Stimulated activated CD8-positive, alpha-beta memory T cell treated with anti-CD3 and anti-CD28 coated beads, Interleukin-12 subunit alpha, Interleukin-12 subunit beta, amount 100 ng/mL, for 1 hour (primary cell): ENCODE measurements at regions not wholly inside any gene's neighbourhood (a gene's known extent, or its start where the extent isn't known, plus 50 kb on each side); places are given as distances from the start of the nearest gene placed in this dataset.

Source experiments
- DNase-seq: peaks from one replicate; pipeline ENCODE4 v3.0.0-alpha.2; 2020; ENCODE audit warnings: low read depth

DNA sequence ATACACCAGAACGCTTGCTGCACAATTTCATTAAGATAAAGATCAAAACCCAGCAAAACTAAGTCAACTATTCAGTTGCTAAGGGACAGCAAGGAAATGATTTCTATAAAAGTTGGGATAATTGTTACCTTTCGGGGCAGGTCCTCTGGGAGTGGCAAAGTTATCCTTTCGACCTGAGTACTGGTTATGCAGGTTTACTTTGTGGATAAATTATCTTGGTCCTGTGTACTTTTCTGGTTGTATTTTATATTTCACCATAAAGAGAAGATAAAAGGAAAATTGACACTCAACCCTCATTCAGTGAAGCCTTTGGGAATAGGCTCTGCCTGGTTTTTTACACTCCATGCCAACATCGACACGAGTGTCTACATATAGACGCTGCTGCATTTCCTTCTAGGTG, 146.5 kb downstream of the SYK start:
- no peak for DNase-seq

DNA sequence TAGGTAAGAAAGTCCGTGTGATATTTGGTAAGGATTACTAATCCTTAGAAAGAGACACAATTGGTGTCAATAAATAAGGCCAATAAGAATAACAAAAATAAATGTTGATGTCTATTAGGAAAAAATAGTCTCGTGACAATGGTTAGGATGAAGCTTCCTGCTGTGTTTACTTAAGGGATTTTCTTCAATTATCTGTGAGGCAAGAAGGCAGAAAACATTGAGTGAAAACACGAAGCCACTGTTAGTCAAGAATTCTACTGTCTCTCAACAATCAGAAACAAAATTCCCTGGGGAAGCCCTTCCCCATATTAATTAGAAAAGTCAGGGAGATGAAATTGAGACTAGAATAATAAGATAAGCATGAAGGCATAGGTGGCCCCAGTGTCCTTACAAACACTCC, 149.0 kb downstream of the SYK start:
- no peak for DNase-seq

DNA sequence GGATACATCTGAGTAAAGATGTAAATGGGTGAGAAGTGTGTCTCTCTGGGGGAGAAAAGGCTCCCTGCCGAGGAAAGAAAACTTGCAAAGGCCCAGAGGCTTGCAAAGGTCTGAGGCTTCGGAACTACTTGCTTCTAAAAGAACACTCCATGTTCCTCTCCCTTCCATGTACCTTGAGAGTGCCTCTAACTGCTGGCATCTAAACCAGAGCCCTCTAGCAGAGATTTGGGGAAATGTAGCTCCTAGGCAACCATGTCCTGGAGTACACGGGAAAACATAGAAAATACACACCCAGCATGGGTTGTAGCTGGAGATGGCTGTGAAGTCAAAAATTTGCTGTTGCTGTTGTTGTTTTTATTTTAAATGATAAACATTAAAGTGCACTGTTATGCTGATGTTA, 151.6 kb downstream of the SYK start:
- DNase-seq = no peak

DNA sequence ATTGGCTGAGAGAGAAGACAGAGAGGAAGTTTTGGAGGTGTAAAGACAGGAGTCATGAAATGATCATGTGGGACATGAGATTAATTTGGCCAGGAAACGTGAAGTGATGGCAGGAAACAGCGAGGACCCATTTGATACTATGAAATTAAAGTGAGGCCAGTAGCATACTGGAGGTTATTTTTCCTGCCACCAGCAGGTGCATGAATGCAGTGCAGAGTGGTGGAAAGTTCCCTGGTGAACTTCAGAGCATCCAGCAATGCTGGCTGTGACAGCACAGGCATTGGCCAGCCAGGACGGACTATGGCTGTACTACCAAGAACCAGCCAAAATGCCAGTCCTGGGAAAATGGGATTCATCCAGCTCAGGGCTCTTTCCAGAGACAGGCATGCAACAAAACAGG, 152.2 kb downstream of the SYK start:
- DNase-seq = no peak

DNA sequence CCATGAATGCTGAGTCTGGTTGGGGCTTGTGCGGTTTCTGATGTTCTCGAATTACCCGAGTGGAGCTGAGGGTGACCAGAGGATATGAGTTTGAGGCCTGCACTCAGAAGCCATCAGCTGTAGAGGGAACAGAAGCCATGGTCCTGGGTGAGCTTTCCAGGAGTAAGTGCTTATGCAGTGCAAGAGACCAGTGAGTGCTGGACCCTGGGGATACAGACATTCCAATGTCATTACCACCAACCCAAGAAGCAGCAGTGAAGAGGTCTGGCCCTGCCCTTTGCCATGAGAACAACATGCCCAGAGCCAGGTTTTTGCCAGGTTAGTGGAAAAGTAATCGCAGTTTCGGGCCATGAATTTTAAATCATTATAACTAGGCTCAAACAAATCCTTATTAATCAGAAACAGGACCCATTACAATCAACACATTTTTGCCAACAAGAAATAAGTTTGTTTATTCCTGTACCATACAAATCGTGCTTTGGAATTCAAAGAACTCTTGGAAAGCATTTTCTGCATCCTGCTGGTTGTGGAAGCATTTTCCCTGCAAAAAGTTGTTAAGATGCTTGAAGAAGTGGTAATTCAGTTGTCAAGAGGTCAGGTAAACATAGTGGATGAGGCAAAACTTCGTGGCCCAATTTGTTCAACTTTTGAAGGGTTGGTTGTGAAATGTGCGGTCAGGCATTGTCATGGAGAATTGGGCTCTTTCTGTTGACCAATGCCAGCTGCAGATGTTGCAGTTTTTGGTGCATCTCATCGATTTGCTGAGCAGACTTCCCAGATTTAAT, 154.6 kb downstream of the SYK start:
- DNase-seq = no peak

DNA sequence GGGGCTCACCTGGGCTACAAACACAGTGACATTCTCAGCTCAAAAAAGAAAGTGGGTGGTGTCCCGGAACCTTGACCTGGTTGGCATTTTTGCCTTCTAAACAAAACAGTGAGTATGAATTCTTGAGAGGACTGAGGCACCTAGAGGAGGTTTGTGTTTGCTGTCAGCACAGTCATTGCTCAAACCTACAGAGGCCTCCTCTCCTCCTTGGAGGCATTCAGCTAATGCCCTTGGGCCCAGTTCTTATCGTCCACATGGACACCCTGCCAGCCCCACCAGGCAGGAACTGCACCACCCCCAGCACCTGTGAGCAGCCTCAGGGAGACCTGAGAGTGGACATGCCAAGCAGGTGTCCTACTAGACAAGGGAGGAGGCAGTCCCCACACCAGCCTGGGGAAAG, 156.7 kb downstream of the SYK start:
- no peak for DNase-seq

DNA sequence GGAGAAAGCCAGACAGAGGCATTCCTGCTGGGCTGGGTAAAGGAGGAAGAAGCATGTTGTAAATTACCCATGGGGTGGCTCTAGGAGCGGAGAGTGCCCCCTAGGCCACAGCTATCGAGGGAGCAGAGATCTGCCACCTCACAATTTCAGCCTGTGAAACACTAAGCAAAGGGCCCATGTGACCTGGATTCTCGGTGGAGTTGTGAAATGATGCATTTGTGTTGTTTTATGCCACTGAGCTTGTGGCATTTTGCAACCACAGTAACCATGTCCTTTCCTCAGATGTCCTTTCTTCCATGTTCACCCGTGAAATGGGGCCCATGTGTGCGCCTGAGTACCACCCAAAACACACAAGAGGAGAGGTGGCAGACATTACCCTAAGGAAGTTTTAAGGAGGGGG, 159.3 kb downstream of the SYK start:
- DNase-seq = no peak

DNA sequence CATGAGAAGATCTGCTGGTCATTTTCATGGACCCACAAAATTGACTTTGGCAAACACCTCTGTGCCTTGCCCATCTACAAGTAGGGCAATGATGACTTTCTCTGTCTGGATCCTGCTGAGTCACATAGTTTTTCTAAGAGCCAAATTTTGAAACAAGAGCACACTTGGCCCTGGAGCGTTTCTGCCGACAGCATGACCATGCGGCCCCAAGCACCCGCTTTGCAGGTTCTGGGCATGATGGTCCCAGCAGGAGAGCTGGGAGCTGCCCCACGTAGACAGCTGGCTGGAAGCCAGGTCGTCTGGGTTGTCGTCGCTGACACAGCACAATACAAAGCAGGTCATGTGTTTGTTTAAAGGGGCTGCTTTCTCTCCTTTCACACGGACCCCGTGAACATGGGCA, 159.8 kb downstream of the SYK start:
- DNase-seq = no peak

DNA sequence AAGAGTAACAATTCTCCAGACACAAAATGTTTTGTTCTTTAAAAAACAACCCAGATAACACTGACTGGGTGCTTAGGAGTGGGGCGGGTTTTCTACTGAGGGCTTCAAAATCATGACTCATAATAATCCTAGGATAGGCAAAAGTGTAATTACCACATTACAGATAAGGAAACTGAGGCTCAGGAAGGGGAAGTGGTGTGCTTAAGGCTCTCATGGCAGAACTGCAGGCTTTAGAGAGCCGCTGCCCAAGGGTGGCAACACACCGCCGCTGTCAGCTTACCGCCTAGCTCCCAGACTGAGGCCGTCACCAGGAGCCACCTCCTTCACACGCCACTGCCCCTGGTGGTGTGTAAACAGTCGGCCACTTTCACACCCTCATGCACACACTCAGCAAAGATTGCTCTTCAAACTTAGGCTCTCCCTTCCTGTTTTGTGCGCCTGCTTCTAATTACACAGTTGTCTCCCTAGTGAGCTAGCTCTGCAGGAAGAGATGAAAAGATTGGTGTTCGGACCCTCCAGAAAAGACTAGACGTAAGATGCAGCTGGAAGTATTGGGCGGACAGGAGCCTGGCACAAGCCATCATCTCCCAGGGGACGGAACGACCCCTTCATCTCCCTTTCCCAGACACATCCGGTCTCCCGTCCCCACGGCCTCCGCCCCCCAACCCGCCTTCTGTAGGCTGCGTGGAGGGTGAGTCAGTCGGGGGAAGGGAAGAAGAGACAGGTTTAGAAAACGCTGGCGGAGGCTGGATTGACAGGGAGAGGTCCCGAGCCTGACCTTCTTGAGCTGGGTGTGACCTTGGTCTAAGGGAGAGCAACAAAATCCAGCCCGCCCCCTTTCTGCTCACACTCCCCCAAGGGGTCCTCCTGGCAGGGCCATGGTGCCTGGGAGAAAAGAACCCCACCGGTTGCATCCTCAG, 162.7 kb downstream of the SYK start:
- DNase-seq = no peak

DNA sequence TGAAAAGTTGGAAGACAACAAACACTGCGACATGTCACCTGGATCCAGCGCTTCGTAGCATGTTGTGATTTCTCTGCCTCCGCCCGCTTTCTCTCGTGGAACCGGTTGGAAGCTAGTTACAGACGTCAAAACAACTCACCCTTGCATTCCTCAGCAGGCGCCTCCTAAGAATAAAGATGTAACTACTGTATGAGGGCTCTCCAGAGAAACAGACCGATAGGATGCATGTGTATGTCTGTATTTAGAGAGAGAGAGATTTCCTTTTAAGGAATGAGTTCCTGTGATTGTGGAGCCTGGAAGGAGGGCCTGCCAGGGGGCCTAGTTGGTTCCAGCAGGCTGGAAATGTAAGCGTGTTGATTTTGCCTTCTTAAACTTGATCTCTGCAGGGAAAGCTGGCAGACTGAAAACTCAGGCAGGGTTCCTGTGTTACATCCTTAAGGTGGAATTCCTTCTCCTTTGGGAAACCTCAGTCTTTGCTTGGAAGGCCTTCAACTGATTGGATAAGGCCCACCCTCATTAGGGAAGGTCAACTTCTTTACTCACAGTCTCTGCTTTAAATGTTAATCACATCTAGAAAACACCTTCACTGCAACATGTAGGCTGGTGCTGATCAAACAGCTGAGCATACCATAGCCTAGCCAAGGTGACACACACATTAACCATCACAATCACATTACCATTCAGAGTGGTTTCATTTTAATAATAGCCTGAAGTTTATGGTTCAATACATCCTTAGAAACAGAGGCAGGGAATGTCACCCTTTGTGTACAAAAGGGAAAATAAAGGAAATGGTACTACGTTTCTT, 163.8 kb downstream of the SYK start:
- DNase-seq = no peak

DNA sequence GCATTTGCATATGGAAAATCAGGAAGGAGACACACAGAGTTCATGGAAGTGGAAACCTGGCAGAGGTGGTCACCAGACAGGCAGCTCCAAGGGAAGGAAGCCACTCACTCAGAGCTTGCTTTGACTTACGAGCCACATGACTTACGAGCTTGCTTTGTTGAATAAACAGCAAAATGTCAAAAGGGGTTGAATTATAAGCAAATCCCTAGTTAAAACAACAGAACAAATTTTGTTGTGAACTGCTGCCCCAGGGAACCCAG, 164.3 kb downstream of the SYK start:
- DNase-seq = no peak

DNA sequence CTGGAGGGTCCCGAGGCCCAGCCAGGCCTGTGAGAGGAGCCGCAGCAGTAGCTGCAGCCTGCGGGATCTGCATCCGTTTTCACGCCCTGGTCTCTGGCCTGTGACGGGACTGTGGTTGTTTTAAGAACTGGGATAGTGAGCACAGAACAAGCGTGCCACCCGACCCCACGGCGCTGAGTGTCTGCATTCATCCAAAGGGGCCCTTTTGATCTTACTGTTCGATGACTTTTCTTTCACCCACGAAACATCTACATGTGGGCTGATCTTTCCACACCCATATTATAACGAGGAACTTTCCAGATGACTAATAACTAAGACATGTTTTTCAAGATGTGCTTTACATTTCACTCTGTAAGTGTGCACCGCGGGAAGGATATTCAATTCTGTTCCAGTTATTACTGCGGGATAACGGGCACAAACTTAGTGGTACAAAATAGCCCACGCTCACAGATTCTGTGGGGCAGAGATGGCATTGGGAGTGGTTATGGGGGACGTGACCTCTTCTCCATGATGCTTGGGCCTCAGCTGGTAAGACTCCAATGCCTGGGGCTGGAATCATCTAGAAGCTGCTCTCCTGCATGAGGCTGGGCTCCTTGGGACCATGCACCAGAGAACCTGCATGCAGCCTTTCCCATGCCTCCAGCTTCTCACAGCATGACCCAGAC, 165.0 kb downstream of the SYK start:
- DNase-seq = no peak

DNA sequence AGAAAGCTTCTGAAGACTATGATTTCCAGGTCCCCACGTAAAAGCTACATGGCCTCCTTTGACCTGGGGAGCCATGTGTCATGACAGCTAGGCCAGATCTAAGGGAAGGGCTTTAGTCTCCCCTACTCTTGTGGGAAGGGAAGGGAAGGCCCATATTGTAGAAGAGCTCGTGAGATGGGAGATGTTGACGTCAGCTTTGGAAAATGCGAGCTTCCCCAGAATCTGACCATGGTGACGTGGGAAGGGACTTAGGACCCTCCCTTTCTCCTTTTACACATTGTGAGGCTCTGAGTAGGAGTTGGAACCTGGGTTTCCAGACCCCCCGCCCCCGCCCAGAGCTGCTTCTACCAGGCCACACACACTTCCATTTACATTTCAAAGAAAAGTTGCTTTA, 165.5 kb downstream of the SYK start:
- DNase-seq = no peak

DNA sequence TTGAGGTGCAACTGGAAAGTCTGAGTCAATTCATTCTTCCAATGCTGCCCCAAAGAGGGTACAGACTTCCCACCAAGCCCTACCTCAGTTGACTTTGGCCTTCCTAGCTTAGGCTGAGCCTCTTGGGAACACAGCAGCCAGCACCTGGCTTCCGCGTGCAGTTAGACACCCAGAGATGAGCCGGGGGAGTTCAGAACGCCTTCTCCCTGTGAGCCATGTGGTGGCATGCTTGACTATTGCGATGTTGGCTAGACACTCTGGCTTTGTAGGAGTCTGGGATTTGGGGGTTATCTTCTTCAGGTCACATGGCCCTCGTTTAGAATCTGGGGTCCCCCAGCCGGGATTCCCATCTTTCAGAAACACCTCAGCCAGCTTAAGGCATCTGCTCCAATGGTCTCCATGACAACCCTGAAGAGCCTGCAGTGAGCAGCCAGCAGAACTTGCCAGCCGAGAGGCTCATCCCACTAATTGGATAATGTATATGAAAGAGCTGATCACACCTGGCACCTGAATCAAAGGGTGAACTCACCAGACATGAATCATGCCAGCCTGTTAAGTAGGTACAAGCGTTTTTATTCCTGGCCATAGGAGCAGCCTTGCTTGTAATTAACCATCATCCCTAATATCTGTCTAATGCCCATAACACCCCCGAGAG, 167.5 kb downstream of the SYK start:
- no peak for DNase-seq

DNA sequence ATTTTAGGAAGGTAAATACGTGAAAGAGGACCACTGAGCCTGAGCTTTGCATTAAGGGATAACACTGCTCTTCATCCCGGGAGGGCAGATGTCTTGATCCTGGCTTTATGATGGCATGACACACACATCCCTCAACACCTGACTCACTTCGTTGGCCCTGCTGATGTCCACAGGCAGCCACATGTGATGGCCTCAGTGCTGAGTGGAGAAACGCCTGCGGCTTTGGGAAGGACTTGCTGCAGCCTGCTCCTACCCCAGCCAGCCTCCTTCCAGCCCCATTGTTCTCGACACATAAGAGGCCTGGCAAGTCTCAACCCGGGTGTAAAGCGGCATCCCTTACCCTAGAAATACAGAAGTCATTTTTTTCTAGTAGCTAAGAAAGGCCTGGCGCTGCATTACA, 169.0 kb downstream of the SYK start:
- DNase-seq = no peak

DNA sequence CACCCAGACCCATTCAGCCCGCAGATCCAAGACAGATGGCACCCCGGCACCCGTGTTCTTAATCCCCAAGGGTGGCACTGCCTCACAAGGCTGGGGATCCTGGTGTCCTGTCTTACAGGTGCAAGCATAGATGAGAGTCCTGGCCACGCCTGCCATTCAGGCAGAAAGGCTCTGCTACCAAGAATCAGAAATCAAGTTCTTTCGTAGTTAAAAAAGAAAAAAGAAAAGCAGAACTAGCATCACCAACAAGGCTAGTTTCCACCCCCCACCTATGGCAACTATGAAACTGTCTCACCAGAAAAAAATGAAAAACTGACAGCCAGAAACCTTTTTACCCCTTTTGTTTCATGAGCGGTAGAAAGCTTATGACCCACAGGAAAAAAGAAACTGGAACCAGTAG, 170.4 kb downstream of the SYK start:
- no peak for DNase-seq

DNA sequence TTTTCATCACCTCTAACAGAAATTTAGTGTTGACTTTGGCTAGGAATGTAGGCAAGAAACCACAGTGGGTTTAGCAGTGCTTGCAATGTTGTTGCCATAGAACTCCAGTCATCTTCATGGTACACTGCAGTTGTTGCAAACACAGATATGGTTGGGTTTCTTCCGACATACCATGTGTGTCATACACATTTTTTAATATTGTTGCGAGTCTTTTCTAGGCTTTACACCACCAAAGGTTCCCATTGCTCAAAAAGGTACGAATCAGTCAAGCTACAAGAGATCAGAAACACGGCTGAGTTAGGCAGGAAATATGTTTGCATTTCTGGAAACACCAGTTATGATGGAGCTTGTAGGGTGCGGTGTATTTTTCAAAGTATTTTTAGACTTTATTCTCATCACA, 172.4 kb downstream of the SYK start:
- DNase-seq = no peak

DNA sequence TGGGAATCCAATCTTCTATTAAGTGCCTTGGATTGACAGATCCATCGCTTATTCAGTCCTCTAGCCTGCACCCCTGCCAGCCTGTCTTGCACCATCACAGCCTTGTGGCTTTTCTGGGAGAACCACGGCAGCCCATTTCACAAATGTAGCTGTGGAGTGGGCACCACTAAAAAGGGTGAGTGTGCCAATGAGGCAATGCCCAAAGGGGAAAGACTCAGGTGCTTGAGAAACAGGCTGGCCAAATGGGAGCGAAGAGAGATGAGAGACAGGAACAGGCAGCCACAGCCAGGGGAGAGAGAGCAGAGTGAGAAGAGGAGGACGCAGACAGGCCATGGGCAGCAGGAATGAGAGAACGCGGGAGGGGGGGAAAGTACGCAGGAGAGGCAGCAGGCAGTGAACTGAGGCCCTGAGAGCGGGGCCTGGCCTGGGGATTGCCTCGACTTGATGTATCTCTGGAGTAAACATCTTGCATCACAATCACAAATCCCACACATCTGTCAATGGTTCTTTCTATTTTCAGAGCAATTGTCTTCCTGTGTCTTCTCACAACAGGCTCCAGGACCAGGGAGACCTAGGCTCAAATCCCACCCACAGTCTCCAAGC, 173.1 kb downstream of the SYK start:
- no peak for DNase-seq

DNA sequence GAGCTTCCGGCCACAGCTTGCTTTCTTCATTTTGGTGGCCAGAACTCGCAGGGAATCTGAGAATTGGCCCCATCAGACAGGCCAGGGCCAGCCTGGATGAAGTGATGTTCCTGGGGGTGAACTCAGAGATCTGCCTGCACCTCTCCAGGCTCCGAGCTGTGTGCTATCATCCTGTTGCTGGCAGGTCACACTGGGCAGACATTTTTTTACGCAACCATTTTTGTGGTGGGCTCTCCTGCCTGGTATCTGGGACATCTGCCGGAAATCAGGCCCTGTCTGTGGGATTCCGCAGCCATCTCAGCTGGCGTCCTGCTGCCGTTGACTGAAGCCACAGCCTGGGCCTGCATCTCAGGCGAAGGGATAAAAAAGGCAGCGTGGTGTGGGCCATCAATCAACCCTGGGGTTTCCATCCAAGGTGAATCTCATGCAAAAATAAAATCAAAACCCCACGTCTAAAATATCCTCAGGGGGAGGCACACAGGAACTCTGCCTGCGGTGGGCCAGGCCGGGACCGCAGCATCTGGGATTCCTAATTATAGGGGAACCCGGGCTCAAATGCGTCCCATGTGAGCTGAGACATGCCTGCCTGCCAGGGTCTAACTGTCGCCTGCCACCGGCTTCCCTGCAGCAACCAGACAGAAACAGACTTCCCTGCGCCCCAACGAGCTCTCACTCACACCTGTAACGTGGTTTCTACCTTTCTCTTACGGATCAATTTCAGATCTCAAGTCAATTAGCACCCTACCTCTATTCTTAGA, 174.3 kb downstream of the SYK start:
- DNase-seq = no peak

DNA sequence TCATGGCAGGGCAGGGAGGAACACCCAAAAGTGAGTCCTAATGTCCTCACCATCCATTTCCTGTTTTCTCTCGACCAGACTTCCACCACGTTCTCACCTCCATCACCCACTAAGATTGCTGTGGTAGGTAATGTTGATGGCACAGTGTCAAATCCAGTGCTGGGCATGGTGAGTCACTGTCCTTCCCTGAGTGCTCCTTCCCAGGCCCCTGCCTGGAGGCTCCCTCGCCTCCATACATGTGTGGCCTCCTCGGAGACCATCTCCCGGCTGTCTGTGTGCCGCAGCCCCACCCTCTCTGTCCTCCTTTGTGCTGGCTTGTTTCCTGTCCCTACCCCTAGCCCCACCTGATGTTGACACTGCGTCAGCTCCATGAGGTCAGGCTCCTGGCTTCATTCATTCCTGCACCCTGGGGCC, 177.5 kb downstream of the SYK start:
- no peak for DNase-seq

DNA sequence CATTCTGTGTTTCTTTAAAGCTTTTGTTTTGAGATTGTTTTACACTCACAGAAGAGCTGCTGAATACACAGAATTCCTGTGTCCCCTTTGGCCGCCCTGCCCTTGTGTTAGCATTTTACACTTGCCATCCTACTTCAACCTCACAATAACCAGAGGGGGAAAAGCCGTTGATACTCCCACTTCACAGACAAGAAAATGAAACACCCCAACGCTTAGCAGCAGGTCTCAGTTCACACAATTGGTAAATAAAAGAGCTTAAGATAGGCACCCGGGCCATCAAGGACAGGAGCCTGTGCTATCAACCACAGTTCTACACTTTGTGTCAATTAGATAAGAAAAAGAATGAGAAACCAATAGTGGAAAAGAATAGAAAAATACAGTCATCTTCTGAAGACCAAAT, 178.0 kb downstream of the SYK start:
- DNase-seq = no peak
